Inflammatory macrophage (primary cell): ENCODE measurements at regions not wholly inside any gene's neighbourhood (a gene's known extent, or its start where the extent isn't known, plus 50 kb on each side); places are given as distances from the start of the nearest gene placed in this dataset.

ENCODE experiments used
- DNase-seq, 2 donors: peaks; one replicate each; pipeline ENCODE4 v3.0.0-alpha.2; 2020 to 2022

GRCh38 chr4:104901438-104901837, 245.2 kb upstream of the TET2 start:
- DNase-seq = no peak

- DNase-seq = peak in 1 of 2 donors; percentile 5
Measured at GRCh38 chr4:104901961-104902605, 244.6 kb upstream of the TET2 start.

GRCh38 chr4:104905065-104905464, 241.6 kb upstream of the TET2 start:
- peak; percentile 1 to 5 for DNase-seq

- DNase-seq = no peak
Measured at GRCh38 chr4:104905546-104905945, 241.1 kb upstream of the TET2 start.

- DNase-seq = no peak
Measured at GRCh38 chr4:104906276-104906675, 240.4 kb upstream of the TET2 start.

GRCh38 chr4:104907074-104907649, 239.5 kb upstream of the TET2 start:
- no peak for DNase-seq

- no peak for DNase-seq
Measured at GRCh38 chr4:104907991-104908390, 238.7 kb upstream of the TET2 start.

GRCh38 chr4:104909376-104909775, 237.3 kb upstream of the TET2 start:
- no peak for DNase-seq

GRCh38 chr4:104912518-104912917, 234.2 kb upstream of the TET2 start:
- no peak for DNase-seq

- DNase-seq = no peak
Measured at GRCh38 chr4:104915373-104915772, 231.3 kb upstream of the TET2 start.

- DNase-seq = no peak
Measured at GRCh38 chr4:104915864-104916263, 230.8 kb upstream of the TET2 start.

GRCh38 chr4:104919406-104919805, 227.3 kb upstream of the TET2 start:
- DNase-seq = no peak

GRCh38 chr4:104930298-104930697, 216.4 kb upstream of the TET2 start:
- no peak for DNase-seq

- peak; percentile 24 to 49 for DNase-seq
Measured at GRCh38 chr4:104930745-104931736, 215.6 kb upstream of the TET2 start.

- no peak for DNase-seq
Measured at GRCh38 chr4:104938624-104939023, 208.1 kb upstream of the TET2 start.

- no peak for DNase-seq
Measured at GRCh38 chr4:104940927-104941326, 205.7 kb upstream of the TET2 start.

- no peak for DNase-seq
Measured at GRCh38 chr4:104941661-104942062, 205.0 kb upstream of the TET2 start.

- DNase-seq = no peak
Measured at GRCh38 chr4:104942990-104943743, 203.5 kb upstream of the TET2 start.

- DNase-seq = no peak
Measured at GRCh38 chr4:104944596-104944995, 202.1 kb upstream of the TET2 start.

GRCh38 chr4:104964410-104965175, 182.1 kb upstream of the TET2 start:
- DNase-seq = peak in 1 of 2 donors; percentile 6

- DNase-seq = peak; percentile 83 to 90
Measured at GRCh38 chr4:104966349-104967033, 180.2 kb upstream of the TET2 start.
